DND-41 (cell line): ENCODE measurements at regions not wholly inside any gene's neighbourhood (a gene's known extent, or its start where the extent isn't known, plus 50 kb on each side); places are given as distances from the start of the nearest gene placed in this dataset.

Experiments
- ATAC-seq: fragments of 200-7000 bp; cut with Tn5 transposase; 3 replicates; pipeline ENCODE4 v1.9.1; 2021; ENCODE audit warnings: low read depth; ENCODE audit not compliant: insufficient read depth
- DNase-seq: peaks from one replicate; pipeline ENCODE4 v3.0.0-alpha.2; 2020
- H2AFZ ChIP-seq: 2 replicates; pipeline ENCODE4 v1.6.0; 2012; ENCODE audit warnings: low read depth, low read length
- H3K27ac ChIP-seq: 2 replicates; pipeline ENCODE4 v1.5.1; 2012; ENCODE audit warnings: low read length, inconsistent platforms
- H3K27me3 ChIP-seq: fragments of 200-600 bp; sonication (generic); 2 replicates; pipeline ENCODE4 v1.6.0; 2012; ENCODE audit warnings: low read length, mild to moderate bottlenecking, inconsistent platforms; ENCODE audit not compliant: insufficient read depth, poor library complexity
- H3K36me3 ChIP-seq: 2 replicates; pipeline ENCODE4 v1.5.1; 2012; ENCODE audit warnings: low read length, inconsistent platforms; ENCODE audit not compliant: insufficient read depth
- H3K4me1 ChIP-seq: 2 replicates; pipeline ENCODE4 v1.5.1; 2012; ENCODE audit warnings: mild to moderate bottlenecking, low read length; ENCODE audit not compliant: insufficient read depth
- H3K4me2 ChIP-seq: 2 replicates; pipeline ENCODE4 v1.6.0; 2012; ENCODE audit warnings: mild to moderate bottlenecking, moderate library complexity, low read length, inconsistent platforms; ENCODE audit not compliant: insufficient read depth
- H3K4me3 ChIP-seq, 2 experiments: fragments of 200-600 bp in 1 of 2; shearing (Covaris generic) in 1 of 2; 2 replicates each; pipeline ENCODE4 v1.5.1; 2012 to 2016; ENCODE audit warnings: inconsistent platforms in 2 of 2, low read length in 2 of 2, mild to moderate bottlenecking in 2 of 2, low read depth in 1 of 2, moderate library complexity in 1 of 2
- H3K79me2 ChIP-seq: 2 replicates; pipeline ENCODE4 v1.6.0; 2012; ENCODE audit warnings: low read length, inconsistent platforms; ENCODE audit not compliant: insufficient read depth
- H3K9ac ChIP-seq: 2 replicates; pipeline ENCODE4 v1.6.0; 2012; ENCODE audit warnings: low read depth, mild to moderate bottlenecking, inconsistent platforms, low read length, moderate library complexity
- H3K9me3 ChIP-seq: 2 replicates; pipeline ENCODE4 v1.5.1; 2012; ENCODE audit warnings: low read length, moderate library complexity, mild to moderate bottlenecking, inconsistent platforms; ENCODE audit not compliant: insufficient read depth, severe bottlenecking
- H4K20me1 ChIP-seq: 2 replicates; pipeline ENCODE4 v1.6.0; 2012; ENCODE audit warnings: low read length; ENCODE audit not compliant: insufficient read depth
- EZH2 ChIP-seq: IDR thresholded peaks from 3 replicates; pipeline ENCODE4 v1.6.1; 2012; ENCODE audit warnings: borderline replicate concordance, low read depth, mild to moderate bottlenecking, moderate library complexity, low read length, inconsistent platforms; ENCODE audit not compliant: severe bottlenecking
- TF ChIP-seq, protein P1 (sequence below): IDR thresholded peaks from 2 replicates; pipeline ENCODE4 v1.5.1; 2012; ENCODE audit warnings: borderline replicate concordance, low read length, moderate library complexity, mild to moderate bottlenecking; ENCODE audit not compliant: poor library complexity, severe bottlenecking; ENCODE audit errors: extremely low read depth

DNA sequence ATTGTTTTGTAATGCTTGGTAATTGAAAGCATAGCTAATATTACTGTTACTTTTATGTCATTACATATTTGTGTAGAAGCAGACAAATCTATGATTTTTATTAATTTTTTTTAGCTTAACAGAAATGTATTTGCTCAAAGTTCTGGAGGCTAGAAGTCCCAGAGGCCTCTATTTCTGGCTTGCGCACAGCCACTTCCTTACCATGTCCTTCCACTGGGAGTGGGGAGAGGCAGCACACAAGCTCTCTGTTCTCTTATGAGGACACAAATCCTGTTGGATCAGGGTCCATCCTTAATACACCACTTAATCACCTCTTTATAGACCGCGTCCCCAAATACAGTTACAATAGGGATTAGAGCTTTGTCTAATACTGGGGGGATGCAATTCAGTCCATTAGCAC lies 1061.4 kb downstream of the OTOL1 start:
- Histone ChIP-seq H2AFZ (no peak overlapping the region), H3K4me2 (no peak overlapping the region), H3K27me3 (no peaks in the 10 kb centered on the region), H3K9me3 (no peaks in the 10 kb centered on the region), H3K4me3 (no peak overlapping the region), H3K27ac (no peak overlapping the region), H4K20me1 (no peaks in the 10 kb centered on the region), H3K4me1 (peaks cover 5% of the 10 kb centered on the region), H3K9ac (no peak overlapping the region), H3K36me3 (no peaks in the 10 kb centered on the region), H3K79me2 (no peaks in the 10 kb centered on the region)
- TF ChIP-seq, protein P1, sequence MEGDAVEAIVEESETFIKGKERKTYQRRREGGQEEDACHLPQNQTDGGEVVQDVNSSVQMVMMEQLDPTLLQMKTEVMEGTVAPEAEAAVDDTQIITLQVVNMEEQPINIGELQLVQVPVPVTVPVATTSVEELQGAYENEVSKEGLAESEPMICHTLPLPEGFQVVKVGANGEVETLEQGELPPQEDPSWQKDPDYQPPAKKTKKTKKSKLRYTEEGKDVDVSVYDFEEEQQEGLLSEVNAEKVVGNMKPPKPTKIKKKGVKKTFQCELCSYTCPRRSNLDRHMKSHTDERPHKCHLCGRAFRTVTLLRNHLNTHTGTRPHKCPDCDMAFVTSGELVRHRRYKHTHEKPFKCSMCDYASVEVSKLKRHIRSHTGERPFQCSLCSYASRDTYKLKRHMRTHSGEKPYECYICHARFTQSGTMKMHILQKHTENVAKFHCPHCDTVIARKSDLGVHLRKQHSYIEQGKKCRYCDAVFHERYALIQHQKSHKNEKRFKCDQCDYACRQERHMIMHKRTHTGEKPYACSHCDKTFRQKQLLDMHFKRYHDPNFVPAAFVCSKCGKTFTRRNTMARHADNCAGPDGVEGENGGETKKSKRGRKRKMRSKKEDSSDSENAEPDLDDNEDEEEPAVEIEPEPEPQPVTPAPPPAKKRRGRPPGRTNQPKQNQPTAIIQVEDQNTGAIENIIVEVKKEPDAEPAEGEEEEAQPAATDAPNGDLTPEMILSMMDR: no peak
- TF ChIP-seq EZH2: no peak
- DNase-seq (no peak), ATAC-seq (no peak; the same call in 2 of the 3 replicates)

DNA sequence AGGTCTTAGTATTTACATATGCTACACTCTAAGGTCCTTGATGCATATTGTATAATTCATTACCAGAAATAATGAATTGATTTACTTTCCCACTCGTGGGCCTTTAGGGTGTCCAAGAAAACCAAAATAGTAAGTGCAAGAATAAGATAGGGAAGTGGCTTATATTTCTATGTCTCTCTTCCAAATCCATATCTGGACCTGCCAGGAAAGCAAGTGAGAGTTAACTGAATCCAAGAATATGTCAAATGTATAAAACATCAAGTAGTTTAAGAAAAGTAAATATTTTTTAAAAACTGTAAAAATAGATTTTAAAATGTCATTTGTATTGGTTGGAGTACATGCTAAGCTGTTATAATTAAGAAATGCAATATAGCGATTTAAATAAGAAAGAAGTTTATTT lies 1072.1 kb downstream of the OTOL1 start:
- no peaks in the 10 kb centered on the region for H3K79me2 ChIP-seq
- H3K9me3 ChIP-seq: no peaks in the 10 kb centered on the region
- TF ChIP-seq, protein P1: no peak
- no peak for TF ChIP-seq EZH2
- no peaks in the 10 kb centered on the region for H4K20me1 ChIP-seq
- no peaks in the 10 kb centered on the region for H3K36me3 ChIP-seq
- ATAC-seq (no peak), DNase-seq (no peak)
- no peaks in the 10 kb centered on the region for H3K27me3 ChIP-seq
- H3K4me3 ChIP-seq: no peak overlapping the region
- no peak overlapping the region for H3K9ac ChIP-seq
- no peak overlapping the region for H3K27ac ChIP-seq
- no peaks in the 10 kb centered on the region for H3K4me1 ChIP-seq
- H2AFZ ChIP-seq: no peak overlapping the region
- no peak overlapping the region for H3K4me2 ChIP-seq

DNA sequence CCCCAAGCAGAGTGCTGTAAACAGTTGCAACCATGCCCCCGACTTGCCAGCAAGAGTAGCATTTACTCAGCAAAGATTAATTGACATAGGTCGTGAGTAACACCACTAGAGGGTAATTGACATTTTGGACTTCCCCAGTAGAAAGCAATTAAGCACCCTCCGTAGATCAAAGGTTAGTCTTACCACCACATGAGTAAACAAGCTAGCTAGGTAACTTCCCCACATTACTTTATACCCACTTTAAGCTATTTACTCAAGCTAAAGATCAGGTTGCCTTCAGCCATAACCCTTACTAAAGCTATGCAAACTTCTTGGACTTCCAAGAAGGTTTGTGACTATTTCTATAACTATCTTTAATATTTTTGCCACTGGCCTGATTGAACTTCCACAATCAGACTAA lies 1072.7 kb downstream of the OTOL1 start:
- Histone ChIP-seq H2AFZ (no peak overlapping the region), H3K36me3 (no peaks in the 10 kb centered on the region), H3K4me3 (no peak overlapping the region), H3K4me2 (no peak overlapping the region), H3K9me3 (no peaks in the 10 kb centered on the region), H3K9ac (no peak overlapping the region), H3K79me2 (no peaks in the 10 kb centered on the region), H3K4me1 (no peaks in the 10 kb centered on the region), H4K20me1 (no peaks in the 10 kb centered on the region), H3K27me3 (no peaks in the 10 kb centered on the region), H3K27ac (no peak overlapping the region)
- DNase-seq (no peak), ATAC-seq (no peak)
- TF ChIP-seq, protein P1: no peak
- no peak for TF ChIP-seq EZH2

DNA sequence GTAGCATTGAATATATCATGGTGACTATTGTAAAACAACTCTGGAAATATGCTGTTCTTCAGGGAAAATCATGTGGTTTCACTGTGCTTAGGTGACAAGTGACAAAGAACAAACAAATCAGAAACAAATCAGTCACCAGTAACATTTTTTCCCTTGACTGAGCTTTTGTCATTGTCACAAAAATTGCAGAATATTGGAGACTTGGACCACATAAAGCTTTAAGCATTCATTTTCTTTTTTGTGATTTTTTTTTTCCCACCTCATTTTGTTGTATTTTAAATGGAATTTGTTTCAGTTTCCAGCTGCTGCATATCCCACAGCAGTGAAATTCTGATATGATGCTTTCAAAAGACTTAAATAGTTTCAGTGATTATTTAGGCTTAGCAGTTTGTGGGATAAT lies 1088.4 kb downstream of the OTOL1 start:
- Histone ChIP-seq H3K9me3 (no peaks in the 10 kb centered on the region), H2AFZ (no peak overlapping the region)
- no peak for ATAC-seq

More for the DNA sequence above, 1088.4 kb downstream of the OTOL1 start:
- peak overlapping the region; percentile 43 for H3K27ac ChIP-seq
- DNase-seq: no peak
- no peaks in the 10 kb centered on the region for H3K27me3 ChIP-seq
- peak overlapping the region; percentile 1; the same call in 1 of the 2 replicates for H3K9ac ChIP-seq
- no peaks in the 10 kb centered on the region for H4K20me1 ChIP-seq
- no peak overlapping the region for H3K4me3 ChIP-seq
- H3K4me1 ChIP-seq: peaks cover 33% of the 10 kb centered on the region
- H3K79me2 ChIP-seq: peaks cover 5% of the 10 kb centered on the region; the same call in 1 of the 2 replicates
- H3K4me2 ChIP-seq: no peak overlapping the region
- no peak for TF ChIP-seq EZH2
- TF ChIP-seq, protein P1: no peak
- H3K36me3 ChIP-seq: no peaks in the 10 kb centered on the region
